GM18909 (cell line): ENCODE measurements at regions not wholly inside any gene's neighbourhood (a gene's known extent, or its start where the extent isn't known, plus 50 kb on each side); places are given as distances from the start of the nearest gene placed in this dataset.

ENCODE experiments used
- ATAC-seq: cut with Tn5 transposase; IDR thresholded peaks from one replicate; pipeline ENCODE4 v1.9.1; 2021; ENCODE audit warnings: mild to moderate bottlenecking; ENCODE audit not compliant: unreplicated experiment, poor library complexity

- ATAC-seq, result no peak
These were observed 1132.7 kb downstream of the KCNT2 start for GRCh38 chr1:195475568-195475967.

- ATAC-seq, result no peak
These were observed 1135.9 kb downstream of the KCNT2 start for GRCh38 chr1:195472291-195472690.

GRCh38 chr1:195466639-195467038 is 1141.6 kb downstream of the KCNT2 start:
- no peak for ATAC-seq

- ATAC-seq, result no peak
These were observed 1145.6 kb downstream of the KCNT2 start for GRCh38 chr1:195462646-195463045.

GRCh38 chr1:195462152-195462551 is 1146.1 kb downstream of the KCNT2 start:
- no peak for ATAC-seq

GRCh38 chr1:195458365-195458764 is 1149.9 kb downstream of the KCNT2 start:
- ATAC-seq, result no peak

GRCh38 chr1:195450794-195451193 is 1157.4 kb downstream of the KCNT2 start:
- no peak for ATAC-seq

- ATAC-seq, result no peak
These were observed 1168.6 kb downstream of the KCNT2 start for GRCh38 chr1:195439661-195440060.

GRCh38 chr1:195434566-195435203 is 1173.6 kb downstream of the KCNT2 start:
- no peak for ATAC-seq

GRCh38 chr1:195430826-195431225 is 1177.4 kb downstream of the KCNT2 start:
- no peak for ATAC-seq

GRCh38 chr1:195428927-195429326 is 1179.3 kb downstream of the KCNT2 start:
- no peak for ATAC-seq

GRCh38 chr1:195415584-195415983 is 1192.7 kb downstream of the KCNT2 start:
- ATAC-seq, result no peak

GRCh38 chr1:195394567-195394966 is 1213.7 kb downstream of the KCNT2 start:
- ATAC-seq, result no peak

GRCh38 chr1:195376190-195376589 is 1232.0 kb downstream of the KCNT2 start:
- peak; percentile 53 for ATAC-seq

GRCh38 chr1:195373856-195374255 is 1234.4 kb downstream of the KCNT2 start:
- no peak for ATAC-seq

- ATAC-seq, result no peak
These were observed 1263.1 kb downstream of the KCNT2 start for GRCh38 chr1:195345149-195345548.

- no peak for ATAC-seq
These were observed 1270.6 kb downstream of the KCNT2 start for GRCh38 chr1:195337646-195338045.

- ATAC-seq, result no peak
These were observed 1271.4 kb downstream of the KCNT2 start for GRCh38 chr1:195336812-195337211.

- ATAC-seq, result no peak
These were observed 1272.7 kb downstream of the KCNT2 start for GRCh38 chr1:195335541-195335940.

- ATAC-seq, result no peak
These were observed 1276.1 kb downstream of the KCNT2 start for GRCh38 chr1:195332102-195332501.

- ATAC-seq, result no peak
These were observed 1279.6 kb downstream of the KCNT2 start for GRCh38 chr1:195328681-195329080.

- ATAC-seq, result no peak
These were observed 1280.1 kb downstream of the KCNT2 start for GRCh38 chr1:195328102-195328501.

GRCh38 chr1:195327361-195327760 is 1280.9 kb downstream of the KCNT2 start:
- ATAC-seq, result no peak
